ENCODE measurements at regions not wholly inside any gene's neighbourhood (a gene's known extent, or its start where the extent isn't known, plus 50 kb on each side); places are given as distances from the start of the nearest gene placed in this dataset.

DNA sequence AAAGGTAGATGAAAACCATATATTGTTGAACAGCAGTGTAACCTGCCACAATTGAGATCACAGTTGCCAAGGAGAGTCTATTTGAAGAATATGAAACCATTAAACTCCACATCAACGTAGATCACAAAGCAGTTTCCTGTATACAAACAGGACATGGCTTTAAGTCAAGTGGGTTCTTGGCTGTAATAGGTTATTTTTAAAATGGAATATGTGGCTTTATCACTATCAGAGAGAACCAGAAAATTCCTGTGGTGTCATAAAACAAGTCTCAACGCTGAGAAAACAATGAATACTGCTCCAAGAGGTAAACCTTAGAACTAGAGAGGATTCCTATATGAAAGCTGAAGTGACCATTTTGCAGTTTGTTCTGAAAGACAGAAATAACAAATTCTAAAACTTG is 999.7 kb downstream of the CDH11 start:
- Histone ChIP-seq H3K27ac (ENCODE audit: insufficient read length, low read depth, low read length) (no peak overlapping the region), H3K4me1 (ENCODE audit: insufficient read depth, low read length) (no peaks in the 10 kb centered on the region), H3K23me2 (ENCODE audit: insufficient read length, low read depth, low read length, poor library complexity, severe bottlenecking) (no peaks in the 10 kb centered on the region), H3K79me1 (ENCODE audit: insufficient read depth, low read depth, low read length, poor library complexity, severe bottlenecking) (no peaks in the 10 kb centered on the region), H3K14ac (ENCODE audit: insufficient read depth, low read length) (no peak overlapping the region), H3K4me2 (ENCODE audit: insufficient read depth, insufficient read length, low read length) (no peak overlapping the region), H4K91ac (ENCODE audit: insufficient read length, low read depth, low read length) (no peak overlapping the region), H4K8ac (replicated peaks; ENCODE audit: insufficient read length, low read depth, low read length) (no peak overlapping the region), H3K4ac (ENCODE audit: low read depth, low read length) (no peak overlapping the region), H4K5ac (ENCODE audit: insufficient read length, low read depth, low read length) (no peak overlapping the region), H3K79me2 (ENCODE audit: insufficient read depth, low read length) (no peaks in the 10 kb centered on the region), H2AFZ (ENCODE audit: low read length) (no peak overlapping the region), H3K9ac (ENCODE audit: extremely low read depth, insufficient read length, low read length) (no peak overlapping the region), H2BK120ac (ENCODE audit: low read depth, low read length, poor library complexity, severe bottlenecking) (no peak overlapping the region), H2BK5ac (ENCODE audit: insufficient read length, low read length) (no peak overlapping the region), H3K23ac (ENCODE audit: insufficient read length, low read depth, low read length) (no peak overlapping the region), H2BK20ac (ENCODE audit: low read depth, low read length, poor library complexity, severe bottlenecking) (no peak overlapping the region), H3K27me3 (ENCODE audit: insufficient read depth, low read length) (no peaks in the 10 kb centered on the region), H2BK15ac (ENCODE audit: low read depth, low read length) (no peak overlapping the region), H3K9me3 (ENCODE audit: control insufficient read depth, low read depth, low read length) (no peaks in the 10 kb centered on the region), H3K18ac (ENCODE audit: insufficient read length, low read depth, low read length) (no peak overlapping the region), H3K56ac (ENCODE audit: insufficient read length, low read depth, low read length) (no peak overlapping the region), H2AK5ac (ENCODE audit: insufficient read length, low read length) (no peak overlapping the region), H4K20me1 (ENCODE audit: control insufficient read depth, insufficient read depth, insufficient read length) (no peaks in the 10 kb centered on the region), H2BK12ac (ENCODE audit: insufficient read length, low read depth, low read length) (no peak overlapping the region), H3T11ph (ENCODE audit: low read length) (no peak overlapping the region)
- Mint-ChIP-seq H3K27ac (no peak overlapping the region), H3K4me3 (no peak overlapping the region), H3K9me3 (no peaks in the 10 kb centered on the region), H3K27me3 (ENCODE audit: low read depth) (no peaks in the 10 kb centered on the region), H3K36me3 (ENCODE audit: insufficient read depth in 1 of 3, low read depth in 3 of 3) (no peaks in the 10 kb centered on the region), H3K4me1 (no peaks in the 10 kb centered on the region)
- DNase-seq = no peak
- no CpG with 5 or more reads among the region's 2 CpGs for WGBS (ENCODE audit: extremely low coverage, insufficient read length, low lambda C conversion rate)
- TF ChIP-seq, protein P1, sequence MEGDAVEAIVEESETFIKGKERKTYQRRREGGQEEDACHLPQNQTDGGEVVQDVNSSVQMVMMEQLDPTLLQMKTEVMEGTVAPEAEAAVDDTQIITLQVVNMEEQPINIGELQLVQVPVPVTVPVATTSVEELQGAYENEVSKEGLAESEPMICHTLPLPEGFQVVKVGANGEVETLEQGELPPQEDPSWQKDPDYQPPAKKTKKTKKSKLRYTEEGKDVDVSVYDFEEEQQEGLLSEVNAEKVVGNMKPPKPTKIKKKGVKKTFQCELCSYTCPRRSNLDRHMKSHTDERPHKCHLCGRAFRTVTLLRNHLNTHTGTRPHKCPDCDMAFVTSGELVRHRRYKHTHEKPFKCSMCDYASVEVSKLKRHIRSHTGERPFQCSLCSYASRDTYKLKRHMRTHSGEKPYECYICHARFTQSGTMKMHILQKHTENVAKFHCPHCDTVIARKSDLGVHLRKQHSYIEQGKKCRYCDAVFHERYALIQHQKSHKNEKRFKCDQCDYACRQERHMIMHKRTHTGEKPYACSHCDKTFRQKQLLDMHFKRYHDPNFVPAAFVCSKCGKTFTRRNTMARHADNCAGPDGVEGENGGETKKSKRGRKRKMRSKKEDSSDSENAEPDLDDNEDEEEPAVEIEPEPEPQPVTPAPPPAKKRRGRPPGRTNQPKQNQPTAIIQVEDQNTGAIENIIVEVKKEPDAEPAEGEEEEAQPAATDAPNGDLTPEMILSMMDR (conservative IDR thresholded peaks at IDR 0.05) = no peak

All from H9 (cell line).